ENCODE measurements at regions not wholly inside any gene's neighbourhood (a gene's known extent, or its start where the extent isn't known, plus 50 kb on each side); places are given as distances from the start of the nearest gene placed in this dataset.

- H3K9me3 Mint-ChIP-seq, result no peaks in the 10 kb centered on the region
These were observed 286.2 kb upstream of the KCNH8 start for GRCh38 chr3:18862077-18862476.

More at GRCh38 chr3:18862077-18862476, 286.2 kb upstream of the KCNH8 start:
- Histone ChIP-seq H2BK12ac (ENCODE audit: insufficient read length, low read depth, low read length) (no peak overlapping the region), H2AK5ac (ENCODE audit: insufficient read length, low read length) (no peak overlapping the region), H2BK5ac (ENCODE audit: insufficient read length, low read length) (no peak overlapping the region), H3K27ac (ENCODE audit: insufficient read length, low read depth, low read length) (no peak overlapping the region), H3K27me3 (ENCODE audit: insufficient read depth, low read length) (no peaks in the 10 kb centered on the region), H3K9ac (ENCODE audit: extremely low read depth, insufficient read length, low read length) (no peak overlapping the region), H4K5ac (ENCODE audit: insufficient read length, low read depth, low read length) (no peak overlapping the region), H4K8ac (replicated peaks; ENCODE audit: insufficient read length, low read depth, low read length) (no peak overlapping the region), H3K14ac (ENCODE audit: insufficient read depth, low read length) (no peak overlapping the region), H3K23me2 (ENCODE audit: insufficient read length, low read depth, low read length, poor library complexity, severe bottlenecking) (no peaks in the 10 kb centered on the region), H3T11ph (ENCODE audit: low read length) (no peak overlapping the region), H3K79me2 (ENCODE audit: insufficient read depth, low read length) (no peaks in the 10 kb centered on the region), H3K18ac (ENCODE audit: insufficient read length, low read depth, low read length) (no peak overlapping the region), H3K9me3 (ENCODE audit: control insufficient read depth, low read depth, low read length) (no peaks in the 10 kb centered on the region), H3K4me2 (ENCODE audit: insufficient read depth, insufficient read length, low read length) (no peak overlapping the region), H3K4me1 (ENCODE audit: insufficient read depth, low read length) (no peaks in the 10 kb centered on the region), H2BK20ac (ENCODE audit: low read depth, low read length, poor library complexity, severe bottlenecking) (no peak overlapping the region), H2BK120ac (ENCODE audit: low read depth, low read length, poor library complexity, severe bottlenecking) (no peak overlapping the region), H3K4ac (ENCODE audit: low read depth, low read length) (no peak overlapping the region), H3K23ac (ENCODE audit: insufficient read length, low read depth, low read length) (no peak overlapping the region), H4K20me1 (ENCODE audit: control insufficient read depth, insufficient read depth, insufficient read length) (no peaks in the 10 kb centered on the region), H3K79me1 (ENCODE audit: insufficient read depth, low read depth, low read length, poor library complexity, severe bottlenecking) (no peaks in the 10 kb centered on the region), H2AFZ (ENCODE audit: low read length) (no peak overlapping the region), H2BK15ac (ENCODE audit: low read depth, low read length) (no peak overlapping the region), H3K56ac (ENCODE audit: insufficient read length, low read depth, low read length) (no peak overlapping the region), H4K91ac (ENCODE audit: insufficient read length, low read depth, low read length) (no peak overlapping the region)
- DNase-seq, result no peak
- Mint-ChIP-seq H3K4me1 (0 out of 4 replicates have a peak, but pooled peaks cover 0 to 4% of the 10 kb centered on the region in 2 experiments), H3K36me3 (ENCODE audit: insufficient read depth in 1 of 3, low read depth in 3 of 3) (no peaks in the 10 kb centered on the region), H3K27ac (no peak overlapping the region), H3K4me3 (no peak overlapping the region), H3K27me3 (ENCODE audit: low read depth) (no peaks in the 10 kb centered on the region)
- no CpG with 5 or more reads among the region's 2 CpGs for WGBS (ENCODE audit: extremely low coverage, insufficient read length, low lambda C conversion rate)
- no peak for TF ChIP-seq CTCF (conservative IDR thresholded peaks at IDR 0.05)
